ENCODE measurements at regions not wholly inside any gene's neighbourhood (a gene's known extent, or its start where the extent isn't known, plus 50 kb on each side); places are given as distances from the start of the nearest gene placed in this dataset.

- Histone ChIP-seq H3K4me3 (no peak overlapping the region), H2AFZ (no peak overlapping the region)
These were observed 373.4 kb downstream of the GADD45G start for GRCh38 chr9:89978185-89978584.

GRCh38 chr9:89980600-89980999 lies 375.8 kb downstream of the GADD45G start:
- Histone ChIP-seq H3K4me1 (ENCODE audit: insufficient read depth) (no peaks in the 10 kb centered on the region), H2AFZ (no peak overlapping the region), H3K79me2 (no peaks in the 10 kb centered on the region), H3K27me3 (no peaks in the 10 kb centered on the region), H3K27ac (no peak overlapping the region), H3K36me3 (replicated peaks; ENCODE audit: insufficient read depth, low read depth) (no peaks in the 10 kb centered on the region), H4K20me1 (ENCODE audit: insufficient read depth, poor library complexity, severe bottlenecking) (no peaks in the 10 kb centered on the region), H3K9me3 (ENCODE audit: low read depth) (no peaks in the 10 kb centered on the region), H3K4me3 (no peak overlapping the region), H3K4me2 (no peak overlapping the region), H3K9me2 (replicated peaks; ENCODE audit: insufficient read depth) (no peaks in the 10 kb centered on the region)
- DNase-seq (ENCODE audit: low spot score): no peak
- TF ChIP-seq EZH2 (IDR thresholded peaks at IDR 0.05; ENCODE audit: borderline replicate concordance) (no peak), EZH2phosphoT487 (IDR thresholded peaks at IDR 0.05; ENCODE audit: low read depth, severe bottlenecking, unreplicated experiment) (no peak), CTCF (IDR thresholded peaks at IDR 0.05; ENCODE audit: poor library complexity) (no peak)
- WGBS (ENCODE audit: low lambda C conversion rate, missing lambda C conversion rate): 73% methylated on average over 5 of the region's 5 CpGs

More at GRCh38 chr9:89978185-89978584, 373.4 kb downstream of the GADD45G start:
- Histone ChIP-seq H3K4me2 (no peak overlapping the region), H3K36me3 (replicated peaks; ENCODE audit: insufficient read depth, low read depth) (no peaks in the 10 kb centered on the region), H3K9me3 (ENCODE audit: low read depth) (no peaks in the 10 kb centered on the region), H3K79me2 (no peaks in the 10 kb centered on the region), H4K20me1 (ENCODE audit: insufficient read depth, poor library complexity, severe bottlenecking) (no peaks in the 10 kb centered on the region), H3K9me2 (replicated peaks; ENCODE audit: insufficient read depth) (no peaks in the 10 kb centered on the region), H3K4me1 (ENCODE audit: insufficient read depth) (no peaks in the 10 kb centered on the region), H3K27ac (no peak overlapping the region), H3K27me3 (no peaks in the 10 kb centered on the region)
- TF ChIP-seq EZH2 (IDR thresholded peaks at IDR 0.05; ENCODE audit: borderline replicate concordance): no peak
- peak; percentile 30 for TF ChIP-seq CTCF (IDR thresholded peaks at IDR 0.05; ENCODE audit: poor library complexity)
- WGBS (ENCODE audit: low lambda C conversion rate, missing lambda C conversion rate): 27% methylated on average over 4 of the region's 4 CpGs
- no peak for DNase-seq (ENCODE audit: low spot score)

- no peaks in the 10 kb centered on the region for H3K9me2 ChIP-seq (replicated peaks; ENCODE audit: insufficient read depth)
- H3K36me3 ChIP-seq (replicated peaks; ENCODE audit: insufficient read depth, low read depth): no peaks in the 10 kb centered on the region
- H4K20me1 ChIP-seq (ENCODE audit: insufficient read depth, poor library complexity, severe bottlenecking): no peaks in the 10 kb centered on the region
- DNase-seq (ENCODE audit: low spot score): no peak
- H2AFZ ChIP-seq: no peak overlapping the region
- H3K4me1 ChIP-seq (ENCODE audit: insufficient read depth): no peaks in the 10 kb centered on the region
- no peaks in the 10 kb centered on the region for H3K27me3 ChIP-seq
- 83% methylated on average over 3 of the region's 3 CpGs for WGBS (ENCODE audit: low lambda C conversion rate, missing lambda C conversion rate)
- no peaks in the 10 kb centered on the region for H3K9me3 ChIP-seq (ENCODE audit: low read depth)
- H3K79me2 ChIP-seq: no peaks in the 10 kb centered on the region
- no peak overlapping the region for H3K4me2 ChIP-seq
- H3K27ac ChIP-seq: no peak overlapping the region
- TF ChIP-seq CTCF (IDR thresholded peaks at IDR 0.05; ENCODE audit: poor library complexity) (no peak), EZH2phosphoT487 (IDR thresholded peaks at IDR 0.05; ENCODE audit: low read depth, severe bottlenecking, unreplicated experiment) (no peak)
- no peak overlapping the region for H3K4me3 ChIP-seq
These were observed 377.2 kb downstream of the GADD45G start for GRCh38 chr9:89982016-89982415.

- TF ChIP-seq EZH2 (IDR thresholded peaks at IDR 0.05; ENCODE audit: borderline replicate concordance): no peak
- TF ChIP-seq CTCF (IDR thresholded peaks at IDR 0.05; ENCODE audit: poor library complexity): no peak
- TF ChIP-seq EZH2phosphoT487 (IDR thresholded peaks at IDR 0.05; ENCODE audit: low read depth, severe bottlenecking, unreplicated experiment): no peak
- H3K4me1 ChIP-seq (ENCODE audit: insufficient read depth): no peaks in the 10 kb centered on the region
- 83% methylated on average over 3 of the region's 3 CpGs for WGBS (ENCODE audit: low lambda C conversion rate, missing lambda C conversion rate)
- no peak overlapping the region for H3K27ac ChIP-seq
- no peaks in the 10 kb centered on the region for H3K9me2 ChIP-seq (replicated peaks; ENCODE audit: insufficient read depth)
- no peak for DNase-seq (ENCODE audit: low spot score)
- H4K20me1 ChIP-seq (ENCODE audit: insufficient read depth, poor library complexity, severe bottlenecking): no peaks in the 10 kb centered on the region
- H3K9me3 ChIP-seq (ENCODE audit: low read depth): no peaks in the 10 kb centered on the region
- H3K36me3 ChIP-seq (replicated peaks; ENCODE audit: insufficient read depth, low read depth): no peaks in the 10 kb centered on the region
- no peak overlapping the region for H3K4me2 ChIP-seq
- no peaks in the 10 kb centered on the region for H3K27me3 ChIP-seq
- no peaks in the 10 kb centered on the region for H3K79me2 ChIP-seq
- H3K4me3 ChIP-seq: no peak overlapping the region
- no peak overlapping the region for H2AFZ ChIP-seq
These were observed 378.6 kb downstream of the GADD45G start for GRCh38 chr9:89983411-89983810.

All from hepatocyte (in vitro differentiated cells).